ENCODE measurements at regions not wholly inside any gene's neighbourhood (a gene's known extent, or its start where the extent isn't known, plus 50 kb on each side); places are given as distances from the start of the nearest gene placed in this dataset.
"Not testable (repeated sequence)": the region's sequence is repeated elsewhere in the genome, so short reads cannot be mapped to it uniquely, and the experiment has no call there.

DNA sequence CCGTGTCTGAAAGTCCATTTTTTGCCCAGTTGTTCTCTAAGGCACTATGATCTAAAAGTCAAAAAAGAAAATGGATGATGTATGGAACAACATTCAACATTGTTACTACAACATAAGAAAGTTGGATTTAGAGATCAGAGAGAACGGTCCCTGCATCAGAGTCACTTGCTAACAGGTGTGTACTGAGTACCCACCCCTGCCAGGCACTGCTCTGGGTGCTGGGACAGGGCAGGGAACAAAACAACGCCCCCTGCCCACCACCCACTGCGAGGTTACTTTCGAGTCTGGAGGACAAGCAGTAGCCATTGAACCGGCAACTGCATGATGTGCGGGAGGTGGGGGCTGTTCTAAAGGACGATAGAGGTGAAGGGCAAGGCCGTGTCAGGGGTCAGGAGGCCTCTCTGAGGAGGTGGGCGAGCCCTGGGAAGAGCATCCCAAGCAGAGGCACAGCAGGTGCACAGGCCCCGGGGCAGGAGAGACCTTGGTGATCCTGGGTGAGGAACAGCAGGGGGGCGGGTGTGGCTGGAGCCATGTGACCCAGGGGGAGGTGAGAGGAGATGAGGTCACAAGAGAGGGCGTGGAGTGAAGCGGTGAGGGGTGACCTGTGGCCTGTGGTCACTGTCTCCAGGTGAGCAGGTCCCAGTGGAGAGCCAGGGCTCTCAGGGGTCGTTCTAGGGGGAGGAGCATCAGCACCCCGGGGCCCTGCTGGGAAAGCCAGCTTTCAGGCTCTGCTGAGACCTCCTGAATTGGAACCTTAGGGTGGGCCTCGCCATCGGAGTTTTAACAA lies 197.5 kb upstream of the SULF2 start:
- no peak for DNase-seq (ENCODE audit: low read depth in 2 of 3, low spot score in 2 of 3)

DNA sequence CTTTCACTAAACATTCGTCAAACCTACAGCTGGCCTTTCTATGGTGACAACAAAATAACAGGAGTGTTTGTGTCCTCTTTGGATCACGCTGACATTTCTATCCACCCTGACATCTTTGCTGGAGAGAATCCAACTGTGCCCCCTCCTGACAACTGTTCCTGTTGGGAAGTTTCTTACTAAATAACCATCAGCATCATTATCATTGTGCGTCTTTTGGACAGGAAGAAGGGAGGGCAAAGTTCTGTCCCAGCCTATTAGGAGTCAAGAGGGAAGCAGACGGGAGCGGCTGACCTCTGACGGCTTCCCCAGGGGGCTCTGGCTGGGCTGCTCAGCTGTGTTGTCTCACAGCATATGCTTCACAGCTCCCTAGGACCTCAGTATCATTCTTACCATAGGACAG lies 195.9 kb upstream of the SULF2 start:
- no peak for DNase-seq (ENCODE audit: low read depth in 2 of 3, low spot score in 2 of 3)

DNA sequence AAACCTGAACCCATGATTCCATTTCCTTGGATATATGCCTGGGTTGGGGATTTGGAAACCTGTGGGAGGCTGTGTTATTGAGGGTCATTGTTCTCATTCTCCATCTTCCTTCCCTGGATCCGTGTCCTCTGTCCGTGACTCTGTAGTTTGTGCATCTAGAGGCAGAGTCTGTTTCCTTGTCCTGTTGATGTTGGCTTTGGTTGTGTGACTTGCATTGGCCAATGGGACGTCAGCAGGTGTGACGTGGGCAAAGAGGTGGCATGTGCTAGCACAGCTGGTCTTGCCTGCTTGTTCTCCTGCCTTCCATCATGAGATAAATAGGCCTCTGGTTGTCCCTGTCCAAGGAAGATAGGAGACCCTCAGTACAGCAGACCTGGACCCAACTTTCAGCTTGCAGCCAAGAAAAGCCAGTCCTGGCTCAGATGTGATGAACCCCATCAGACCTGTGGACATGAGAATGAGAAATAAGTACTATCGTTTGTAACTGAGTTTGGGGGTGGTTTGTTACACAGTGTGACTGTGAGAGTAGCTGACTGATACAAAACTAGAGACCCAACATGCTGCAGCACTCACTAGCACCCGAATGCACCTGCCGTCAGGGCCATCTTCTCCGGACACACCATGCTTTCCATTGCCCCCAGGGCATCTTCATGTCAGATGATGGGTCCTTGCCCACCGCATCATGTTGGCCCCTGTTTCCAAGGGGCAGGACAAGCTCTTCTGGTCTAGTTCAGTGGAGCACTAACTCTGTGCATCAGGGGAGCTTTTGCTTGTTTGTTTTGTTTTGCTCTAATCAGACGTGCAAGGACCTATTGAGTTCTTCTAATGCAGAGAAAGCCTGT lies 195.3 kb upstream of the SULF2 start:
- DNase-seq (ENCODE audit: low read depth in 2 of 3, low spot score in 2 of 3) = no peak

DNA sequence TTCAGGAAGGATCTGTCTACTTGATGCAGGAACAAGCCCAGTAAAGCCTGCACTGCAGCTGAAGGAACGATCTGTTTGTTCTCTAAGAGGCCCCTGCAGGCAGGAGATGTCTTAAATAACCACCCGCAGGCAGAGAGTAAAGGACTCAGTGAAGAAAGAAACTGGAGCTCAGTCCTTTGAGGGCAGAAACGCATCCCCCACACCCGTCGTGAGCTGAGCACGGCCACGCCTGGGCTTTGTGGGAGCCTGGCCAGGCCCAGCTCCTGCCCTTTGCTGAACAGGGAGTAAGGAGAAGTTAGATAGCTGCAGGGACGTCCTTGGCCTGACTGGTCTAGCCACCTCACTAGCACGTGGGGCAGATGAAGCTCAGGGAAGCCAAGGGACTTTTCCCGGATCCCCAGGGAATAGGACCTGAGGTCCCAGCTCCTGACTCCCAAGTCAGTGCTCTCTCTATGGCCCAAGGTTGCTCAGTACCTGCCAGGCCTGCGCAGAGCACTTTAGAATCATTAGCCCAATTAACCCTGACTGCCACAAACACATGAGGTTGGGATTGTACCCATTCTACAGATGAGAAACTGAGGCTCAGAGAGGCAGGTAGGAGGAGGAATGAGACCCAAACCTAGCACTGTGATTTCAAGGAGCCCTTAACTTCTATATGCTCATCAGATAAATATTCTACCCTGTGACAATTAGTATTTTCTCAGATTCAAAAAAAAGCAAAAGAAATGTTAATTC lies 194.2 kb upstream of the SULF2 start:
- not testable (repeated sequence) for DNase-seq (ENCODE audit: low read depth in 2 of 3, low spot score in 2 of 3)

DNA sequence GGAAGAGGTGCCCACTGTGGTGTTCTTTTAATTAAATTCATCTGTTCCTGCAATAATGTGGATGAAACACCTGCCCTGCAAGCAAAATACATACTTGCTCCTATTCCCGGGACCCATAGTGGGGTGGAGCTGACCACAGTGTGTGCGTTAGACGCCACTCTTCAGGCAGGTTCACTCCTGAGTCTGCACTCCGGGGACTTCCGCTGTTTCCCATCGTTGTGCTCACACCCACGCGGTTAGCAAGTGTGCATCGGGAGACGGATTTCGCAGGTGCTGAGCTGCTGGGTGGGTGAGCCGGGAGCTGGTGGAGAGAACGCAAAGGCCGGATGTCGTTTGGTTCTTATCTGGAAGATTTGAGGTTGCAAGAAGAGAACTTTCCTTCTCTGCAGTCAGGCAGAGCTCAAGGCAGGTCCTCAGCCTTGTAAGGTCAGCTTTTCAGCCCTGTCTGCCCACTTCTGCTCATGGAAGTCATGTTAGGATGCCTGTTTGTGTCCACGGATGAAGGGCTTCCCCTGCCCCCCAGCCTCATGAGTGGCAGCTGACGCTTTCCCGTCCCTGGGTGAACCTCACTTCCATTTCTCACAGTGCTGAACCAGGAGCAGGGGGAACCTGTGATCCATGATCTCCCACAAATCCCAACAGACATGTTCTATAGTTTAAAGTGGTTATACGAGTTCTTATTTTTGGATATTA lies 193.3 kb upstream of the SULF2 start:
- not testable (repeated sequence) for DNase-seq (ENCODE audit: low read depth in 2 of 3, low spot score in 2 of 3)

DNA sequence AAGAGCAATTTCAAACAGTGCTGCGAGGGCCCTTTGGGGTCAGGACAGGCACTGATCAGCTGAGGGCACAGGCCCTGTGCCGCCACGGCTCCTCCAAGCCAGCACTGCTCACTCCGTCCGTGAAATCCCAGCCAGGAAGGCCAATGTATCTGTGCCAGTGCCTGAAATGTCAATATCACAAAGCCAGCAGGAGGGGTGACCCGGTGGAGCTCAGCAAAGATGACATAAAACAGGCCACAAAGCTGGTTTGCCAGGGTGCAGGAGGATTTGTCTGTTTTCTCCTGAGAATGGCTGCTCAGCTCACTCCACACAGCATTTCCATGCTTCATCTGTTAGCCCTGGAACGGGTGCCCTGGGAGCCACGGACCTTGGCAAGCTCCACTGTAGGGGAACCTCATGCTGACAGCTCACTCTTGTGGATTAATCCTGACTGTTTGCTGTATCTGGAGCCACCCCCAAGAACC lies 192.5 kb upstream of the SULF2 start:
- not testable (repeated sequence) for DNase-seq (ENCODE audit: low read depth in 2 of 3, low spot score in 2 of 3)

DNA sequence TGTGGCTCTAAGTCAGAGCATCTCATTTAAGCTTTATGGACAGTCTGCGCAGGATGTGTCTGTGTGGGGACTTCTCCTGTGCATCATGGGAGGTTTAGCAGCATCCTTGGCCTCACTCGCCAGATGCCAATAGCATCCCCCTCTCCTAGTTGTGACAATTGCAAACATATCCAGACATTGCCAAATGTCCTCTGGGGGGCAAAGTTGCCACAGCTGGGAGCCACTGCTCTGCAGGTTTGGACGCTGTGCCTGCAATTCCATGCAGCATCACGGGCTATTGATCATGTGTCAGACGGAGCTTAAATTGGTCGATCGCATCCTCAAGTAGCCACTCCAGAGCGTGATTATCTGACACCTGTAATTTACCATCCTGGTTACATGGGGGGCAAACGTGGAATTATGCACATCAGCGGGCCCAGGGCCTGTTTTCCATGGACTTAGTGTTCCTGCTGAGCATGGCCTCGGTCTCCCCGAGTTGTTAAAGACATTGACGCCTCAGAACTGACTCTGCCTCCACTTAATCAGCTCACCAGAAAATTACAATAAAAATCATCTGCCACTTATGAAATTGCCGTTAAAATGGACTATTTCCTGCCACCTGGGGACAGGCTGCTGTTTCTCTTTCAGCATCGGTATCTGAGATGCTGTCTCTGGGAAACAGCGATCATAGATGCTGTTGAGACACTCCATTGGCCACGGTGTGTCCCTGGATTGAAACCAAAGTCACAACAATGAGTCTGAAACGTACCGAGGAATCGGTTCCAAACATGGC lies 191.9 kb upstream of the SULF2 start:
- DNase-seq (ENCODE audit: low read depth in 2 of 3, low spot score in 2 of 3) = not testable (repeated sequence)

DNA sequence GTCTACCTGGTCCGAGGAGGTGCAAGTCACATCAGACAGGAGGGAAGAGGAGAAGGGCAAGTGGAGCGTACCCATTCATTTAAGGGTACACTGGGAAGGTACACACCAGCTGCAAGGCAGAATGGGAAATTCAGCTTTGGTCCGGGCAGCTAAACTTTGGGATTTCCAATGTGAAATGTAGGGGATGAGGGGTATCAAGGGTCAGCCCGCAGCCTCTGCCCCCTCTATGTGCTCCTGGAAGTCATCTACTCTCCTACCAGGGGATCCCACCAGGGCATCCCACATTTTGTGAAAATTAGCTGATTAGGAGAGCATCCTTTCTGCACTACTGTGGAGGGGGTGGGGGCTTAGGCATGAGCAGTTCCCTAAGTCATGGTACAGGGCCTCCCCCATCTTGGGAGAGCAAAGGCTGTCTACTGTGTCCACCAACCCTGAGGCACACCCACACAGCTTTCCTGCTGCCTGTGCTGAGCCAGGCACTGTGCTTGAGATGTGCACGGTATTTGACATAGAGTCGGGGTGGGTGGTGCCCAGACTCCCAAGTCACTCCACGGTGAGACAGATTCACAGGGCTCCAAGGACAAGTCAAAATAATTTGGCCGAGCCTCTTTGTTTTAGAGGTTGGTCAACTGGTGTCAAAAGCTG lies 189.1 kb upstream of the SULF2 start:
- DNase-seq (ENCODE audit: low read depth in 2 of 3, low spot score in 2 of 3) = no peak

DNA sequence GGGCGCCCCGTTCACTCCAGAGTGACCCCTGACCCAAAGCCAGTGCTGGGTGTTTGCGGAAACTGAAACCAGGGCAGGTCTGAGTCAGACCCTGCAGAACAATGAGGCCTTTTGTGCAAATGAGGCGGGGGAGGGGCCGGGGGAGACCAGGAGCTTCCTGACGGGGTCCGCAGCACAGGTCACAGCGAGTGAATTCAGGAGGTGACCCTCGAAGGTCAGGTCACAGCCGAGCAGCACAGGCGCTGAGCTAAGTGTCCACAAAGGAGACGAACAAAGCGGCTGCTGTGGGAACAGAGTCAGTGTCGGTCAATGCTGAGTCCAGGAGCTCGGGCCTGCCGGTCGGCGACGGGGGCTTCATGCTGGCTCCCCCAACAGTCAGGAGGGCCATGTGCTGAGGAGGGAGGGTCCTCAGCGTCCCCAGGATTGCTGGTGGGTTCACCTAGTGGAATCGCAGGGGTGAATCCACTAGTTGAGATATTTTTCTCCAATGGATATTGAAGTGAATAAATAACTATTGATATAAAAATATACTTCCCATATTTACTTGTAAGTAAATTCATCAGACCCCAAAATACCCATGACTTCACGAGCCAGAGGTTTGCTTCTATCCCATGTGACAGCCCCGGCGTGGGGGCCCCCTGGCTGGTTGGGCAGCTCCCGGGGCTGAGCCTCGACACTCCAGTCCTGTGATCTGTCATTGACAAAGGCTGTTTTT lies 188.4 kb upstream of the SULF2 start:
- no peak for DNase-seq (ENCODE audit: low read depth in 2 of 3, low spot score in 2 of 3)

DNA sequence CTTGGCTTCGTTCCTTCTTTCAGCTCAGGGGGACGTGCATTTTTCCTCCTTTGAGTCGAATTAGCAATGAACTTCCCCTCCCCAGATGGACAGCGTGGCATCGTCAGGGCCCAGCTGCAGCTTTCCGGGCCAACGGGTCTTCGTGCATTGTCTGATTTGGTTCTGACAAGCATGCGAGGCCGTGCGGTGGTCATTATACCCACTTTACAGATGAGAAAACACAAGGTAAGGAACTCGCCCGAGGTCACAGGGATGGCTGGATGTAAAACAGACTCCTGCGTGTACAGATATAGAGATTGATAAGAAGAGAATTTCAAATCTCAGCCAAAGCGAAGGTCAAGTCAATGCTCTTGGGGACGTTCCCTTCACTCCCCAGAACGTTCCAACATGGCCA lies 187.6 kb upstream of the SULF2 start:
- DNase-seq (ENCODE audit: low read depth in 2 of 3, low spot score in 2 of 3) = no peak

DNA sequence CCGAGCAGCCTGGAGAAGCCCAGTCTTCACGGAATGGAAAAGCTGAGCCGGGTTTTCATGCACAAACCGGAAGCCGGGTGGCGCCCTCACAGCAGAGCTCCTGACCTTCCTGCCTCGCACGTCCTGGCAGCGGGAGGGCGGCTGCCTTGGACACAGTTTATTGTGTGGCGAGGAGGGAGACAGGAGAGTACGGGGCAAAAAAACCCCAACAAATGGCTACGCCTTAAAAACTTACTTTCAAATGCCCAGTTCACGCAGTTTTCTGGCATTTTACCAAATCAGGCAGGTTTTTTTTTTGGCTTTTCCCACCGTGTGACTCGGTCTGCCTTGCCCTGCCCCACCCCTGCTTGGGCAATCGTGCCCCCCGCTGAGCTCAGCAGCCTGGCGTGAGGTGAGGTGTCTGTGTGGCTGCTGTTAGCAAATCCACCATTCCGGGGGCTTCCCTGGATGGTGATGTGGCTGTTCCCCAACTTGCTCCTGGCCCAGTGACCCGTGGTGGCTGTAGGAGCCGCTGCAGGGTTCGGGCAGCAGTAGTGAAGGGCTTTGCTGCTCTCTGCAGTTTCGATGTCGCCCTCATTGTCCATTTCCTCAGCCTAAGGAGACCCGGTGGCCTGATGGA lies 187.1 kb upstream of the SULF2 start:
- not testable (repeated sequence) for DNase-seq (ENCODE audit: low read depth in 2 of 3, low spot score in 2 of 3)

DNA sequence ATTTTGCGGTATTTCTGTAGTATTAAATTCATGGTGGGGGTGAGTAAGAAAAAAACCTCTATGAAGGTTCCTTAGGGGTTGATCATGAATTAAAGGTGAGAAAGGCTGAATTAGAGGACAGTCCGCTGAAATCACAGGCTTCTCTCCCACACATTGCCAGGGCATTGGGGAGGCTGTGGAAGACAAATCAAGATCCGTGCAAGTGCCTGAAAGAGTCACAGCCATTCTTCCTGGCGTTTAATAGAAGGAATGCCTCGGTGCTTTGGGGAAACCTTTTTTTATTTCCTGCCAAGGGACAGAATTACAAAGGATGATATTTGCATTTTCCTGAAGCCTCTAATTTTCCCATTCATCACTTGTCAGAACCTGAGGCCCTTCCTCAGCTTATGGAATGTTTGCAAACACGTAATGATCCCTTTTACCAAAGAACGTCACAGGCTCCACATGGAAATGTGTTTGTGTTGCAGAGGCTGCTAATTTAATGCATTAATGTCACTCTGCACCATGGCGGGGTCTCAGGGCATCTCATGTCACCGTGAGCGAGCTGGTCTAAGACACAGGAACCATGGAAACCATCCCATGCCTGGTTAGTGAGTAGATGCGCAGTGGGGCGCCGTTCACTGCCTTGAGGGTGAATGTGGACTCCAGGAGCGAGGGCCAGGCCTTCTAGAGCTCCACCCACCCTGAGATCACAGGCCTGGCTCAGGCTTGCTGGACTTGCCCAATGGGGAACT lies 185.9 kb upstream of the SULF2 start:
- no peak for DNase-seq (ENCODE audit: low read depth in 2 of 3, low spot score in 2 of 3)

DNA sequence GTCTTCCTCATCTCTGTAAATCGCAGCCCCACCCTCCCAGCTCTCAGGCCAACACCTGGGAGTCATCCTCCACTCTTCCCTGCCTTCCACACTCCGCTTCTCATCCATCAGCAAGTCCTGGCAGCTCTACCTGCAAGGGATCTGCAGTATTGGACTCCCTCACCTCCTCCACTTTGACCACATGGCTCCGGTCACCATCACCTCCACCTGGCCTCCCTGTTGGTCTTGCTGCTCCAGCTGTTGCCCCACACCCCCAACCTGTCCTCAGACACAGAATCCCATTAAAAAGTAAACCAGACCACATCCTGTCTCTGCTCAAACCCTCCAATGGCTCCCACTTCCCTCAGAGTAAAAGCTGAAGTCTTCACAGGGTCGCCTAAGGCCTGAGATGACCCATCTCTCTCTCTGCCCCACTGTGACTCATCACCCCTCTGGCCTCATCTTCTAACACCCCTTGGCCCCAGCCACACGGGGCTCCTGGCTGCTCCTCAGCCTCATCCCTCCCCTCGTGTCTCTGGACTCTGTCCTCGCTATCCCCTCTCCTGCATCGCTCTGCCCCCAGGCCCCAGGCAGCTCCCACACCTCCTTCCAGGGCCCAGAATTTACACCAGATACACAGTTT lies 185.1 kb upstream of the SULF2 start:
- DNase-seq (ENCODE audit: low read depth in 2 of 3, low spot score in 2 of 3) = no peak

DNA sequence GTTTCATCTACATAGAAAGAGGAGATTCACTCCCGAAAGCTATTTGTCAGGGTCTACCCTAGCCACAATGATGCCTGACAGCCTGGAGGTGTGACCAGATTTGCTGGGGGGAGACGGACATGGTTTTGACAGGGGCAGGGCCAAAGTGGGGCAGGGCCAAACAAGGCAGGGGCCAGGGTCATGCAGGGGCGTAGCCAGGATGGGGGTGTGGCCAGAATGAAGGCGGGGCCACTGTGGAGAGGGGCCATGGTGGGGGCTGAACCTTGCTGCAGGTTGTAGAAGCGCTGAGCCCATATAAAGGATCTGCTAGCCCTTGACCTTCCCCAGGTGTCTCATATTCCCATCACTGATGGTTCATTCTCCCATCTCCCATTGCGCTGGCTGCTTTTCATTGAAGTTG lies 184.1 kb upstream of the SULF2 start:
- DNase-seq (ENCODE audit: low read depth in 2 of 3, low spot score in 2 of 3) = no peak

DNA sequence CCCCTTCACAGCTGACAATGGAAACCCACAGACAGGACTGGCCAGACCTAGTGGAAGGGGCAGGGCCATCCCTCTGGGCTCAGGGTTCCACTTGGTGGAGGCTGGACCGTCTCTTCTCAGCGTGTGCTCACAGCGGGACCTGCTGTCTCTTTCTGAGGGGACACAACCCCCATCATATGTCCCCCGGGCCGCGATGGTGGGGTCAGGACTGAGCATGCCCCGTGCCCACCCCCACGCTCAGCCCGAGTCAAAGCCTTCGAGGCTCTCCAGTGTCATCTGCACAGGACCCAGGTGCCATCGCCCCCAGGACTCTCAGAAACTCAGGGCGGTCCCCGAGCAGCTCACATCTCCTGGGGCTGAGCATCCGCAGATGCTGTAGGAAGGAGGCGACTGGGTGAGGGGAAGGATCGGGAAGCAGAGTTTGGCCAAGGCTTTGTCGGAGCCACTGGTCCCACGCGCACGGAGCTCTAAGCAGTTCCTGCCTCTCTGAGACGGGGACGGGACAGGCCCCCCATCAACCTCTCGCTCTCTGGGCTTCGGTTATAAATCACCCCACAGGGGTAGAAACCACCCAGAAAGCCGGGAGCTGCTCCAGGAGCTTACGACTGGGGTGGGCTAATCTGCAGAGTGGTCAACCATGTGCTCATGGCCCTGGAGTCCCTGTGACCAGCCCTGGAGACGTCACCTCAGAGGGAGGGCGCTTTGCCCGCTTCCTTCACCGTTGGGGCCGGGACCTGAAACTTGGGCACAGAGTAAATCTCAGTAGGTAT lies 183.4 kb upstream of the SULF2 start:
- DNase-seq (ENCODE audit: low read depth in 2 of 3, low spot score in 2 of 3) = no peak

DNA sequence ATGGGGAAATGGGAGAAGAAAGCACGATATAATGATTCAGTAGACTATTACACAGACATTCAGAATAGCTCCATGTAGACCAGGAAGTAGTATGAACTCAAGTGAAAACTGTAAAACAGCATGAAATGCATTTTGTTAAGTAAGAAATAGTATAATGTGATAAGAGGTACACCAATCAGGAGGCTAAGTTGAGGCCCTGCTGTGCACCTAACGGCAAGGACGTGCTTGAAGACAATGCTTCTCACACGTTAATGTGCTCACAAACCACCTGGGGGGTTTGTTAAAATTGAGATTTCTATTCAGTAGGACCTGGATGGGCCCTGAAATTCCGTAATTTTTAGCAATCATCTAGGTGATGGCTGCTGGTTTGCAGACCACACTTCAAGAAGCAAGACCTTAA lies 178.9 kb upstream of the SULF2 start:
- no peak for DNase-seq (ENCODE audit: low read depth in 2 of 3, low spot score in 2 of 3)

Measured in hematopoietic multipotent progenitor cell (in vitro differentiated cells).